ENCODE measurements at regions not wholly inside any gene's neighbourhood (a gene's known extent, or its start where the extent isn't known, plus 50 kb on each side); places are given as distances from the start of the nearest gene placed in this dataset.

- no peak for TF ChIP-seq CTCF (conservative IDR thresholded peaks at IDR 0.05)
- H4K91ac ChIP-seq (ENCODE audit: insufficient read length, low read depth, low read length) = no peak overlapping the region
- no peaks in the 10 kb centered on the region for H4K20me1 ChIP-seq (ENCODE audit: control insufficient read depth, insufficient read depth, insufficient read length)
- no peak overlapping the region for H2AFZ ChIP-seq (ENCODE audit: low read length)
- no peak overlapping the region for H3K14ac ChIP-seq (ENCODE audit: insufficient read depth, low read length)
- H2BK12ac ChIP-seq (ENCODE audit: insufficient read length, low read depth, low read length) = no peak overlapping the region
- no peak overlapping the region for H2BK120ac ChIP-seq (ENCODE audit: low read depth, low read length, poor library complexity, severe bottlenecking)
- H3K4me3 Mint-ChIP-seq = no peak overlapping the region
- no peak overlapping the region for H3K27ac Mint-ChIP-seq
- H2BK15ac ChIP-seq (ENCODE audit: low read depth, low read length) = no peak overlapping the region
- peaks cover 3% of the 10 kb centered on the region for H3K27me3 Mint-ChIP-seq (ENCODE audit: low read depth)
- no peak overlapping the region for H3K23ac ChIP-seq (ENCODE audit: insufficient read length, low read depth, low read length)
- no peak overlapping the region for H2AK5ac ChIP-seq (ENCODE audit: insufficient read length, low read length)
- H4K8ac ChIP-seq (replicated peaks; ENCODE audit: insufficient read length, low read depth, low read length) = no peak overlapping the region
- no peaks in the 10 kb centered on the region for H3K27me3 ChIP-seq (ENCODE audit: insufficient read depth, low read length)
- no peaks in the 10 kb centered on the region for H3K79me1 ChIP-seq (ENCODE audit: insufficient read depth, low read depth, low read length, poor library complexity, severe bottlenecking)
- no peaks in the 10 kb centered on the region for H3K4me1 ChIP-seq (ENCODE audit: insufficient read depth, low read length)
- no peaks in the 10 kb centered on the region for H3K79me2 ChIP-seq (ENCODE audit: insufficient read depth, low read length)
- H3K18ac ChIP-seq (ENCODE audit: insufficient read length, low read depth, low read length) = no peak overlapping the region
- no peak overlapping the region for H4K5ac ChIP-seq (ENCODE audit: insufficient read length, low read depth, low read length)
- no peak overlapping the region for H3K4me2 ChIP-seq (ENCODE audit: insufficient read depth, insufficient read length, low read length)
- H3K27ac ChIP-seq (ENCODE audit: insufficient read length, low read depth, low read length) = no peak overlapping the region
- no peak overlapping the region for H2BK20ac ChIP-seq (ENCODE audit: low read depth, low read length, poor library complexity, severe bottlenecking)
- no peak overlapping the region for H3K4ac ChIP-seq (ENCODE audit: low read depth, low read length)
- H3K23me2 ChIP-seq (ENCODE audit: insufficient read length, low read depth, low read length, poor library complexity, severe bottlenecking) = no peaks in the 10 kb centered on the region
- no peaks in the 10 kb centered on the region for H3K9me3 ChIP-seq (ENCODE audit: control insufficient read depth, low read depth, low read length)
- DNase-seq = no peak
- H3K4me1 Mint-ChIP-seq = peaks cover 8 to 11% of the 10 kb centered on the region in 2 experiments; a peak in 3 of 4 replicates
- H2BK5ac ChIP-seq (ENCODE audit: insufficient read length, low read length) = no peak overlapping the region
- no peak overlapping the region for H3K9ac ChIP-seq (ENCODE audit: extremely low read depth, insufficient read length, low read length)
- no peaks in the 10 kb centered on the region for H3K36me3 Mint-ChIP-seq (ENCODE audit: insufficient read depth in 1 of 3, low read depth in 3 of 3)
- H3K9me3 Mint-ChIP-seq = no peaks in the 10 kb centered on the region
- H3K56ac ChIP-seq (ENCODE audit: insufficient read length, low read depth, low read length) = no peak overlapping the region
- no peak overlapping the region for H3T11ph ChIP-seq (ENCODE audit: low read length)
Measured at GRCh38 chr15:60265057-60265456, 132.7 kb downstream of the ANXA2 start.

Measured in H9 (cell line).